ENCODE measurements at regions not wholly inside any gene's neighbourhood (a gene's known extent, or its start where the extent isn't known, plus 50 kb on each side); places are given as distances from the start of the nearest gene placed in this dataset.
"Not testable (repeated sequence)": the region's sequence is repeated elsewhere in the genome, so short reads cannot be mapped to it uniquely, and the experiment has no call there.

GRCh38 chr1:31485166-31485565 lies 72.2 kb downstream of the SERINC2 start:
- Histone ChIP-seq H3K9me3 (no peaks in the 10 kb centered on the region), H3K36me3 (no peaks in the 10 kb centered on the region), H3K27me3 (no peaks in the 10 kb centered on the region), H3K4me3 (no peak overlapping the region), H3K27ac (no peak overlapping the region), H3K4me1 (no peaks in the 10 kb centered on the region)
- DNase-seq, result no peak
- TF ChIP-seq EP300 (IDR thresholded peaks at IDR 0.05), result no peak
- TF ChIP-seq POLR2A (IDR thresholded peaks at IDR 0.05), result no peak
- TF ChIP-seq POLR2AphosphoS5 (IDR thresholded peaks at IDR 0.05), result no peak
- no peak for TF ChIP-seq CTCF (IDR thresholded peaks at IDR 0.05)
- 62 to 79% methylated on average over 5 of the region's 5 CpGs for WGBS, 2 donors
- intact Hi-C loops (cut with DNase I), result no loop called here

DNA sequence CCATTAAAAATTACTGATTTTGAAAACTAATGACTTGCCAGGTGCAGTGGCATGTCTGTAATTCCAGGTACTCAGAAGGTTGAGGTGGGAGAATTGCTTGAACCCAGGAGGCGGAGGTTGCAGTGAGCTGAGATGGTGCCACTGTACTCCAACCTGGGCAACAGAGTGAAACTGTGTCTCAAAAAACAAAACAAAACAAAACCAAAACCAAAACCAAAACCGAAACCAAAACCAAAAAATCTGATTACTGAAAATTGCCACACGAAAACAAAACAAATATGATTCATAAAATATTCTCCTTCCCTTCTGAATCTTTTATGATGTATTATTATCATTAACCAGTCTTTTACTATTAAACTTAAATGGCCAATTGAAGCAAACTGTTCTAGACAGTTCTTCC lies 74.1 kb downstream of the SERINC2 start:
- no peak for TF ChIP-seq POLR2AphosphoS5 (IDR thresholded peaks at IDR 0.05)
- H3K36me3 ChIP-seq, result no peaks in the 10 kb centered on the region
- WGBS, 2 donors, result 71 to 75% methylated on average over 3 of the region's 3 CpGs
- no peaks in the 10 kb centered on the region for H3K4me1 ChIP-seq
- H3K27me3 ChIP-seq, result no peaks in the 10 kb centered on the region
- intact Hi-C loops (cut with DNase I), result no loop called here
- no peak overlapping the region for H3K27ac ChIP-seq
- no peak overlapping the region for H3K4me3 ChIP-seq
- DNase-seq, result no peak
- H3K9me3 ChIP-seq, result no peaks in the 10 kb centered on the region

DNA sequence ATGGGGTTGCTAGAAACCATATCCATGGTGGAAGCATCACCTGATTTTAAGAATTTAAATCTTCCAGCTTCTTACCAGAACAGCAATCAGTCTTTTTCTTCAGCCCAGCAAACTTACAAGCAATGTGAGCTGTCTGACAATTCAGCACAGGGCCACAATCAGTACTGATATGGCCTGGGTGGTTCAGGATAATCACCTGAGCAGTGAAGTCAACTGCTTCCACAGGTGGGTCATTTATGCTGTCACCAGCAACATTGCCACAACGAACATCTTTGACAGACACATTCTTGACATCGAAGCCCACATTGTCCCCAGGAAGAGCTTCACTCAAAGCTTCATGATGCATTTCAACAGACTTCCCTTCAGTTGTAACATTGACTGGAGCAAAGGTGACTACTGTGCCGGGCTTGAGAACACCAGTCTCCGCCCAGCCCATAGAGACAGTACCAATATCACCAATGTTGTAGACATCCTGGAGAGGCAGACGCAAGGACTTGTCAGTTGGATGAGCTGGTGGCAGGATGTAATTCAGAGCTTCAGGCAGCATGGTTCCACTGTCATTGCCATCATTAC lies 74.8 kb downstream of the SERINC2 start:
- intact Hi-C loops (cut with DNase I), result no loop called here
- Histone ChIP-seq H3K27me3 (no peaks in the 10 kb centered on the region), H3K4me1 (no peaks in the 10 kb centered on the region), H3K4me3 (no peak overlapping the region), H3K27ac (no peak overlapping the region), H3K9me3 (no peaks in the 10 kb centered on the region), H3K36me3 (no peaks in the 10 kb centered on the region)
- 67 to 89% methylated on average over 5 of the region's 5 CpGs for WGBS, 2 donors
- DNase-seq, result no peak
- TF ChIP-seq CTCF (IDR thresholded peaks at IDR 0.05) (no peak), POLR2A (IDR thresholded peaks at IDR 0.05) (no peak), EP300 (IDR thresholded peaks at IDR 0.05) (no peak), POLR2AphosphoS5 (IDR thresholded peaks at IDR 0.05) (no peak)

DNA sequence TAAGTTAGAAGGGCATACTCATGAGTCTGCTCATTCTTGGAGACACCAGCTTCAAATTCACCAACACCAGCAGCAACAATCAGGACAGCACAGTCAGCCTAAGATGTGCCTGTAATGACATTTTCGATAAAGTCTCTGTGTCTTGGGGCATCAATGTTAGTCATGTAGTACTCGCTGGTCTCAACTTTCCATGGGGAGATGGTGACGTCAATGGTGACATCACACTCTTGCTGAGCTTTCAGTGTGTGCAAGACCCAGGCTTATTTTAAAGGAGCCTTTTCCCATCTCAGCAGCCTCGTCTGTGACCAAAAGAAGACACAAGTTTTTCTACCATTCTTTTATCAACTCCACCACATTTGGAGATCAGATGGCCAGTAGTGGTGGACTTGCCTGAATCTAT lies 75.5 kb downstream of the SERINC2 start:
- Histone ChIP-seq H3K36me3 (no peaks in the 10 kb centered on the region), H3K27ac (no peak overlapping the region), H3K4me3 (no peak overlapping the region), H3K4me1 (no peaks in the 10 kb centered on the region), H3K27me3 (no peaks in the 10 kb centered on the region), H3K9me3 (no peaks in the 10 kb centered on the region)
- 92 to 96% methylated on average over 4 of the region's 4 CpGs for WGBS, 2 donors
- TF ChIP-seq POLR2AphosphoS5 (IDR thresholded peaks at IDR 0.05) (no peak), POLR2A (IDR thresholded peaks at IDR 0.05) (no peak), CTCF (IDR thresholded peaks at IDR 0.05) (no peak), EP300 (IDR thresholded peaks at IDR 0.05) (no peak)
- no peak for DNase-seq
- intact Hi-C loops (cut with DNase I), result no loop called here

DNA sequence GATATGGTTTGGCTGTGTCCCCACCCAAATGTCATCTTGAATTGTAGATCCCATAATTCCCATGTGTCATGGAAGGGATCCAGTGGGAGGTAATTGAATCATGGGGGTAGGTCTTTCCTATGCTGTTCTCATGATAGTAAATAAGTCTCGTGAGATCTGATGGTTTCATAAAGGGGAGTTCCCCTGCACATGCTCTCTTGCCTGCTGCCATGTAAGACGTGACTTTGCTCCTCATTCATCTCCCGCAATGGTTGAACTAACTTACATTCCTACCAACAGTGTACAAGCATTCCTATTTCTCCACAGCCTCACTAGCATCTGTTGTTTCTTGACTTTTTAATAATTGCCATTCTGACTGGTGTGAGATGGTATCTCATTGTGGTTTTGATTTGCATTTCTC lies 76.6 kb downstream of the SERINC2 start:
- H3K27me3 ChIP-seq; H3K36me3 ChIP-seq; DNase-seq; H3K27ac ChIP-seq; intact Hi-C loops (cut with DNase I); H3K4me1 ChIP-seq; H3K4me3 ChIP-seq; H3K9me3 ChIP-seq: not testable (repeated sequence)
- WGBS, 2 donors, result 90 to 94% methylated on average over 3 of the region's 3 CpGs

- H3K4me3 ChIP-seq, result not testable (repeated sequence)
- 65 to 70% methylated on average over 1 of the region's 1 CpG for WGBS, 2 donors
Measured at GRCh38 chr1:31490596-31490995, 77.6 kb downstream of the SERINC2 start.

DNA sequence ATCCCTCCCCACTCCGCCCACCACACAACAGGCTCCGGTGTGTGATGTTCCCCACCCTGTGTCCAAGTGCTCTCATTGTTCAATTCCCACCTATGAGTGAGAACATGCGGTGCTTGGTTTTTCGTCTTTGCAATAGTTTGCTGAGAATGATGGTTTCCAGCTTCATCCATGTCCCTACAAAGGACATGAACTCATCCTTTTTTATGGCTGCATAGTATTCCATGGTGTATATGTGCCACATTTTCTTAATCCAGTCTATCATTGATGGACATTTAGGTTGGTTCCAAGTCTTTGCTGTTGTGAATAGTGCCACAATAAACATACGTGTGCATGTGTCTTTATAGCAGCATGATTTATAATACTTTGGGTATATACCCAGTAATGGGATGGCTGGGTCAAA lies 81.0 kb upstream of the TINAGL1 start:
- intact Hi-C loops (cut with DNase I); H3K27me3 ChIP-seq; H3K4me3 ChIP-seq; H3K9me3 ChIP-seq; H3K4me1 ChIP-seq; H3K36me3 ChIP-seq; H3K27ac ChIP-seq; DNase-seq: not testable (repeated sequence)
- WGBS, 2 donors, result 95 to 96% methylated on average over 5 of the region's 5 CpGs

More at GRCh38 chr1:31490596-31490995, 77.6 kb downstream of the SERINC2 start:
- intact Hi-C loops (cut with DNase I); H3K9me3 ChIP-seq; H3K36me3 ChIP-seq; DNase-seq; H3K27me3 ChIP-seq; H3K27ac ChIP-seq; H3K4me1 ChIP-seq: not testable (repeated sequence)

GRCh38 chr1:31495770-31496169 lies 80.5 kb upstream of the TINAGL1 start:
- DNase-seq; H3K27me3 ChIP-seq; intact Hi-C loops (cut with DNase I); H3K4me1 ChIP-seq; H3K4me3 ChIP-seq; H3K9me3 ChIP-seq; H3K27ac ChIP-seq; H3K36me3 ChIP-seq: not testable (repeated sequence)
- WGBS, 2 donors, result 93 to 96% methylated on average over 2 of the region's 2 CpGs

All from sigmoid colon (tissue), 6 donors.